C1 segment of cervical spinal cord (tissue), 14 donors: ENCODE measurements at regions not wholly inside any gene's neighbourhood (a gene's known extent, or its start where the extent isn't known, plus 50 kb on each side); places are given as distances from the start of the nearest gene placed in this dataset.

Experiments used
- DNase-seq, 14 donors: peaks; one replicate each; lab custom pipeline; 2025; lab: John Stamatoyannopoulos, UW

GRCh38 chr3:75985432-75985831, 200.1 kb upstream of the ZNF717 start:
- no peak for DNase-seq

GRCh38 chr3:76010252-76010651, 224.9 kb upstream of the ZNF717 start:
- no peak for DNase-seq

- DNase-seq: no peak
These were observed 225.8 kb upstream of the ZNF717 start for GRCh38 chr3:76011121-76011520.

GRCh38 chr3:76015496-76015895, 230.1 kb upstream of the ZNF717 start:
- DNase-seq: no peak

GRCh38 chr3:76016111-76016510, 230.8 kb upstream of the ZNF717 start:
- DNase-seq: no peak

DNA sequence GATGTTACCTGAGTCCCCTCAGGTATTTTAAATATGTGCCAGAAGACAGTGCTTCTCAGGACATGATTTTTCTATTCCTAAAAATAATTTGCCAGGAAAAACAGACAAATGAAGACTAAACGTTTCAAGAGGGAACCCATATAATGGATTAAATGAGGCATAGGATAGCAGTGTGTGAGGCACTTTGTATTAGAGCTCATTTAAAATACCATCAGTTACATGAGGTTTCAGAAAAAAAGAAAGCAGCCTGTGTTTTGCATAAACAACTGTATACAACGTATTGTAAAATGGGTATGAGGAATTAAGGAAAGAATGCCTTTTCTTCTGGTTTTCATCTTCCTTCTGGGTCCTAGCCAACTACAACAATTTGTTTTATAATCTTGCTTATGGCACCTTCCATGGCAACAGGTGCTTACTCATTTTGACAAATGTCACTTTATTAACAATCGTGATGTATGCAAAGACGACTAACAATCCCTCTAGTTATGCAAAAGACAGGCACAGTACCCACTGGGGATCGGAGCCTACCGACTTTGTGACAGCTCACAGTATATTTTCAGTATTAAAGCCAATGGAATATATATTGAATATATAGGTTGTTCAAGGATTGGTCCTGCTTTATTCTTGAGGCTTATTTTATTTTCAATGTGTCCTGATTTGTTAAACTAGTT, 231.6 kb upstream of the ZNF717 start:
- no peak for DNase-seq

DNA sequence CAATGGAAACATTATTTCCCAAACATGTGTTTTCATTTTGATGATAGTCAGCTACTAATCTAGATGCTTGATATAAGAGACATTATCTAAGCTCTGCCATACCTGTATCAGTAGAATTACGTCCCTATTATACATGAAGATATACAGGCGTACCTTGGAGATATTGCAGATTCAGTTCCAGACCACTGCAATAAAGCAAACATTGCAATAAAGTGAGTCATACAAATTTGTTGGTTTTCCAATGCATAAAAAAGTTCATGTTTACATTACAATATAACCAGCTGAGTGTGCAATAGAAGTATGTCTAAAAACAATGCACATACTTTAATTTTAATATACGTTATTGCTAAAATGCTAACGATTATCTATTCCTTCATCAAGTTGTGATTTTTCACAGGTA, 236.0 kb upstream of the ZNF717 start:
- DNase-seq: no peak

- DNase-seq: no peak
These were observed 239.3 kb upstream of the ZNF717 start for GRCh38 chr3:76024640-76025039.

GRCh38 chr3:76025561-76025960, 240.2 kb upstream of the ZNF717 start:
- DNase-seq: no peak

- no peak for DNase-seq
These were observed 241.0 kb upstream of the ZNF717 start for GRCh38 chr3:76026379-76026778.

GRCh38 chr3:76028774-76029173, 243.4 kb upstream of the ZNF717 start:
- DNase-seq: no peak

- no peak for DNase-seq
These were observed 249.3 kb upstream of the ZNF717 start for GRCh38 chr3:76034649-76035048.

DNA sequence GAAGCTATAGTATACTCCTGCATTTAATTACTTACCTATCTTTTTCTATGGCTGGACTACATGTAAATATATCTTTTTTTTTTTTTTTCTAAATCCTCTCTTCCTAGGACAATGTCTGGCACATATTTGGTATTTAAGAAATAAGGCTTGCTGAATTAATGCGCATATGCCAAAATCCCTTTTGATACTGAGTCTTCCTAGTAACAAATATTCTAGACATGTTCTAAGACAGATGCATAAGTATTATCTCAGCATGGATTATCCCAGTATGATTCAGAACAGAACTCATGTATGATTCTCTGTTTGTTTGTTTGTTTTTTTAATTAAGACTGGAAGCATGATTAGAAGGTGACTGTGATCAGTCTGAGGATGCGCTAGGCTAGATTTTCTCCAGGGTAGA, 249.8 kb upstream of the ZNF717 start:
- DNase-seq: no peak

- no peak for DNase-seq
These were observed 253.6 kb upstream of the ZNF717 start for GRCh38 chr3:76038949-76039348.

- no peak for DNase-seq
These were observed 254.1 kb upstream of the ZNF717 start for GRCh38 chr3:76039431-76039830.

DNA sequence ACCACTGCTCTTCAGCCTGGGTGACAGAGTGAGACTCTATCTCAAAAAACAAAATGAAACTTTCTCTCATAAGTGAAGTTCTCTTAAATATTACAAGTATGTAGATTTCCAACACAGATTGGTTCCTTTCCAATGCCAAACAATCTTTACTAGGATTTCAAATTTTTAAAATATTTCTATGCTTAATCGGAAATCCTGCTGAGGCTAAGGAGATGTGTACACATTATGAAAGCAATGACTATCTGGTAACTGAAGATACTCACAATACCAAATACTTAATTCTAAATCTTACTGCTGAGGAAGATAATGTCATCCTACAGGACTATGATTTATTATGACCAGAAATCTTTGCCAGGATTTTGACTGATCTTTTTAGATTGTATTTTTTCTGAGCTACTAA, 255.6 kb upstream of the ZNF717 start:
- no peak for DNase-seq

GRCh38 chr3:76043746-76044145, 258.4 kb upstream of the ZNF717 start:
- no peak for DNase-seq

- no peak for DNase-seq
These were observed 259.6 kb upstream of the ZNF717 start for GRCh38 chr3:76044601-76045600.

GRCh38 chr3:76047368-76047767, 262.0 kb upstream of the ZNF717 start:
- DNase-seq: no peak

DNA sequence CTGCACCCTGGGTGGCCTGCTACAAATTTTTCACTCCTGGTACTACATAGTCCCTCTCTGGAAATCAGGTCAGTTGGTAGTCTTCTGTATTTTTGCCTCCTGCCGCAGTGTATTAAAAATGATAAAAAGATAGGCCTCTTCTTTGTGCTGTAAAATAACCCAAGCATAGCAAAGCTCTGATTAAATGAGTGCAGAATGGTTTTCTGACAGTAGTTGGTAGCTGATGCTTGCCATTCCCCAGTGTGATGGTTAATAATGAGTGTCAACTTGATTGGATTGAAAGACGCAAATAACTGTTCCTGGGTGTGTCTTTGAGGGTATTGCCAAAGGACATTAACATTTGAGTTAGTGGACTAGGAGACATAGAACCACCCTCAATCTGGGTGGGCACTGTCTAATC, 264.4 kb upstream of the ZNF717 start:
- DNase-seq: no peak

- no peak for DNase-seq
These were observed 265.8 kb upstream of the ZNF717 start for GRCh38 chr3:76051145-76051544.

DNA sequence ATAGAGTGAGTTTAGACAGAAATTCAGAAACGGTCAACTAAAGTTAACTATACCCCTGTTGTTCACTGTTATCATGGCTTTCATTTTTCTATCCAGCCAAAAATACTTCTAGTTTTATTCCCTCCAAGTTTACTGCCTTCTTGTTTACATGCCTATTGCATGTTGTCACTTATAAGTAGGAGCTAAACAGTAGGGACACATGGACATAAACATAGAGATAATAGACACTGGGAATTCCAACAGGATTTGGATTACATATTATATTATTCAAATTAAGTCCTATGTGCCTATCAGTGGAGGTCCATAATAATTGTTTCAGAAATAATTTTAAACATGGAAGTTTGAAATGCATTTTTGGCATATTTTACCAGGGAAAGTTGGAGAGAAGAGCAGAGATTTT, 269.1 kb upstream of the ZNF717 start:
- DNase-seq: no peak

- DNase-seq: no peak
These were observed 276.3 kb upstream of the ZNF717 start for GRCh38 chr3:76061654-76062053.
